Naive B cell (primary cell): ENCODE measurements at regions not wholly inside any gene's neighbourhood (a gene's known extent, or its start where the extent isn't known, plus 50 kb on each side); places are given as distances from the start of the nearest gene placed in this dataset.
A peak's percentile ranks its signal among the peaks of the same experiment; 100 is the strongest.

Source experiments
- ATAC-seq, 2 donors: fragments of 150-1000 bp; cut with Tn5 transposase; 2 replicates each; pipeline ENCODE4 v1.10.0; 2021; ENCODE audit warnings: low read depth in 2 of 2, mild to moderate bottlenecking in 2 of 2, moderate library complexity in 2 of 2
- DNase-seq: peaks from one replicate; pipeline ENCODE4 v3.0.0; 2022
- H3K27ac Mint-ChIP-seq, 6 donors: one replicate each; pipeline ENCODE4 v1.8.0; 2020 to 2022; ENCODE audit warnings: mild to moderate bottlenecking in 6 of 6, mixed read lengths in 6 of 6, moderate library complexity in 5 of 6, inconsistent platforms in 2 of 6
- H3K27me3 Mint-ChIP-seq, 3 donors: one replicate each; pipeline ENCODE4 v1.8.0; 2021 to 2022; ENCODE audit warnings: mixed read lengths in 3 of 3, mild to moderate bottlenecking in 1 of 3
- H3K36me3 Mint-ChIP-seq, 2 donors: one replicate each; pipeline ENCODE4 v1.8.0; 2020 to 2022; ENCODE audit warnings: mixed read lengths in 2 of 2, inconsistent platforms in 1 of 2, mild to moderate bottlenecking in 1 of 2
- H3K4me1 Mint-ChIP-seq, 3 donors: one replicate each; pipeline ENCODE4 v1.8.0; 2020 to 2022; ENCODE audit warnings: mixed read lengths in 3 of 3, inconsistent platforms in 1 of 3, mild to moderate bottlenecking in 1 of 3, moderate library complexity in 1 of 3
- H3K4me3 Mint-ChIP-seq, 8 donors: one replicate each; pipeline ENCODE4 v1.8.0; 2020 to 2022; ENCODE audit warnings: mild to moderate bottlenecking in 8 of 8, mixed read lengths in 8 of 8, moderate library complexity in 8 of 8, inconsistent platforms in 2 of 8
- H3K9me3 Mint-ChIP-seq, 7 donors: one replicate each; pipeline ENCODE4 v1.8.0; 2020 to 2022; ENCODE audit warnings: mixed read lengths in 7 of 7, mild to moderate bottlenecking in 5 of 7, inconsistent platforms in 2 of 7, moderate library complexity in 1 of 7

- H3K4me3 Mint-ChIP-seq = no peak overlapping the region
- ATAC-seq = no peak
- peaks cover 5 to 12% (median 8%) of the 10 kb centered on the region in 3 donors for H3K27me3 Mint-ChIP-seq
- no peaks in the 10 kb centered on the region for H3K36me3 Mint-ChIP-seq
- DNase-seq = no peak
- peak overlapping the region in 1 of 6 donors; percentile 9 for H3K27ac Mint-ChIP-seq
- no peaks in the 10 kb centered on the region for H3K4me1 Mint-ChIP-seq
- peaks cover 0 to 3% (median 0%) of the 10 kb centered on the region in 7 donors for H3K9me3 Mint-ChIP-seq
Measured at GRCh38 chr22:49210606-49211005, 617.1 kb downstream of the BRD1 start.

- ATAC-seq (no peak), DNase-seq (no peak)
- no peaks in the 10 kb centered on the region for H3K4me1 Mint-ChIP-seq
- no peak overlapping the region for H3K27ac Mint-ChIP-seq
- H3K4me3 Mint-ChIP-seq = no peak overlapping the region
- no peaks in the 10 kb centered on the region for H3K36me3 Mint-ChIP-seq
- peaks cover 0 to 5% (median 0%) of the 10 kb centered on the region in 7 donors for H3K9me3 Mint-ChIP-seq
- H3K27me3 Mint-ChIP-seq = peaks cover 4 to 13% (median 8%) of the 10 kb centered on the region in 3 donors
Measured at GRCh38 chr22:49209452-49210195, 618.0 kb downstream of the BRD1 start.

- DNase-seq = no peak
- H3K4me3 Mint-ChIP-seq = no peak overlapping the region
- no peak for ATAC-seq
- no peak overlapping the region for H3K27ac Mint-ChIP-seq
- no peaks in the 10 kb centered on the region for H3K4me1 Mint-ChIP-seq
- H3K27me3 Mint-ChIP-seq = peaks cover 6 to 14% (median 8%) of the 10 kb centered on the region in 3 donors
- H3K36me3 Mint-ChIP-seq = no peaks in the 10 kb centered on the region
- peaks cover 0 to 6% (median 0%) of the 10 kb centered on the region in 7 donors for H3K9me3 Mint-ChIP-seq
Measured at GRCh38 chr22:49208768-49209252, 618.9 kb downstream of the BRD1 start.

GRCh38 chr22:49208004-49208402 lies 619.7 kb downstream of the BRD1 start:
- Mint-ChIP-seq H3K36me3 (no peaks in the 10 kb centered on the region), H3K4me3 (no peak overlapping the region), H3K27ac (peak overlapping the region in 1 of 6 donors; percentile 72), H3K27me3 (peaks cover 4 to 14% (median 6%) of the 10 kb centered on the region in 3 donors), H3K4me1 (no peaks in the 10 kb centered on the region), H3K9me3 (peaks cover 0 to 6% (median 0%) of the 10 kb centered on the region in 7 donors)
- ATAC-seq (no peak), DNase-seq (no peak)

GRCh38 chr22:49207008-49208003 lies 620.4 kb downstream of the BRD1 start:
- Mint-ChIP-seq H3K27me3 (peaks cover 4 to 14% (median 6%) of the 10 kb centered on the region in 3 donors), H3K9me3 (peaks cover 0 to 6% (median 0%) of the 10 kb centered on the region in 7 donors), H3K36me3 (no peaks in the 10 kb centered on the region), H3K27ac (no peak overlapping the region), H3K4me3 (no peak overlapping the region), H3K4me1 (no peaks in the 10 kb centered on the region)
- ATAC-seq (no peak), DNase-seq (no peak)

- Mint-ChIP-seq H3K36me3 (no peaks in the 10 kb centered on the region), H3K27me3 (peaks cover 4 to 14% (median 6%) of the 10 kb centered on the region in 3 donors), H3K4me1 (no peaks in the 10 kb centered on the region), H3K9me3 (peaks cover 0 to 6% (median 0%) of the 10 kb centered on the region in 7 donors), H3K27ac (no peak overlapping the region), H3K4me3 (no peak overlapping the region)
- no peak for ATAC-seq
- no peak for DNase-seq
Measured at GRCh38 chr22:49206281-49206680, 621.4 kb downstream of the BRD1 start.

GRCh38 chr22:49205483-49205800 lies 622.2 kb downstream of the BRD1 start:
- Mint-ChIP-seq H3K27ac (no peak overlapping the region), H3K36me3 (no peaks in the 10 kb centered on the region), H3K4me3 (no peak overlapping the region), H3K27me3 (peaks cover 6 to 14% (median 10%) of the 10 kb centered on the region in 3 donors), H3K9me3 (peaks cover 0 to 6% (median 0%) of the 10 kb centered on the region in 7 donors), H3K4me1 (no peaks in the 10 kb centered on the region)
- ATAC-seq = no peak
- no peak for DNase-seq

GRCh38 chr22:49204599-49205482 lies 622.8 kb downstream of the BRD1 start:
- H3K27ac Mint-ChIP-seq = peak overlapping the region in 1 of 6 donors; percentile 33
- no peaks in the 10 kb centered on the region for H3K36me3 Mint-ChIP-seq
- peaks cover 0 to 6% (median 0%) of the 10 kb centered on the region in 7 donors for H3K9me3 Mint-ChIP-seq
- ATAC-seq (no peak), DNase-seq (no peak)
- H3K4me1 Mint-ChIP-seq = no peaks in the 10 kb centered on the region
- H3K4me3 Mint-ChIP-seq = no peak overlapping the region
- peaks cover 6 to 14% (median 10%) of the 10 kb centered on the region in 3 donors for H3K27me3 Mint-ChIP-seq

GRCh38 chr22:49203859-49204598 lies 623.6 kb downstream of the BRD1 start:
- DNase-seq = no peak
- no peaks in the 10 kb centered on the region for H3K4me1 Mint-ChIP-seq

GRCh38 chr22:49203091-49203858 lies 624.4 kb downstream of the BRD1 start:
- Mint-ChIP-seq H3K27ac (no peak overlapping the region), H3K36me3 (no peaks in the 10 kb centered on the region), H3K9me3 (peaks cover 0 to 6% (median 0%) of the 10 kb centered on the region in 7 donors), H3K4me1 (no peaks in the 10 kb centered on the region), H3K27me3 (peaks cover 6 to 14% (median 10%) of the 10 kb centered on the region in 3 donors), H3K4me3 (no peak overlapping the region)
- DNase-seq (no peak), ATAC-seq (no peak)

More at GRCh38 chr22:49203859-49204598, 623.6 kb downstream of the BRD1 start:
- Mint-ChIP-seq H3K27ac (no peak overlapping the region), H3K4me3 (no peak overlapping the region), H3K9me3 (peaks cover 0 to 6% (median 0%) of the 10 kb centered on the region in 7 donors), H3K27me3 (peaks cover 6 to 14% (median 10%) of the 10 kb centered on the region in 3 donors), H3K36me3 (no peaks in the 10 kb centered on the region)
- ATAC-seq = no peak

- no peak overlapping the region for H3K4me3 Mint-ChIP-seq
- H3K27ac Mint-ChIP-seq = no peak overlapping the region
- peaks cover 10 to 14% (median 14%) of the 10 kb centered on the region in 3 donors for H3K27me3 Mint-ChIP-seq
- H3K9me3 Mint-ChIP-seq = peaks cover 0 to 6% (median 0%) of the 10 kb centered on the region in 7 donors
- ATAC-seq (no peak), DNase-seq (no peak)
- H3K4me1 Mint-ChIP-seq = no peaks in the 10 kb centered on the region
- no peaks in the 10 kb centered on the region for H3K36me3 Mint-ChIP-seq
Measured at GRCh38 chr22:49202226-49202625, 625.4 kb downstream of the BRD1 start.
